C4-2B (cell line): ENCODE measurements at regions not wholly inside any gene's neighbourhood (a gene's known extent, or its start where the extent isn't known, plus 50 kb on each side); places are given as distances from the start of the nearest gene placed in this dataset.

Experiments
- H3K27ac ChIP-seq: fragments of 450-650 bp; 2 replicates; pipeline ENCODE4 v1.5.1; 2017
- ZFX ChIP-seq: fragments of 450-650 bp; IDR thresholded peaks from 2 replicates; pipeline ENCODE4 v1.6.1; 2017
- TF ChIP-seq, protein P1 (sequence below): fragments of 450-650 bp; conservative IDR thresholded peaks from 2 replicates; pipeline ENCODE4 v1.5.1; 2017; ENCODE audit warnings: mild to moderate bottlenecking

DNA sequence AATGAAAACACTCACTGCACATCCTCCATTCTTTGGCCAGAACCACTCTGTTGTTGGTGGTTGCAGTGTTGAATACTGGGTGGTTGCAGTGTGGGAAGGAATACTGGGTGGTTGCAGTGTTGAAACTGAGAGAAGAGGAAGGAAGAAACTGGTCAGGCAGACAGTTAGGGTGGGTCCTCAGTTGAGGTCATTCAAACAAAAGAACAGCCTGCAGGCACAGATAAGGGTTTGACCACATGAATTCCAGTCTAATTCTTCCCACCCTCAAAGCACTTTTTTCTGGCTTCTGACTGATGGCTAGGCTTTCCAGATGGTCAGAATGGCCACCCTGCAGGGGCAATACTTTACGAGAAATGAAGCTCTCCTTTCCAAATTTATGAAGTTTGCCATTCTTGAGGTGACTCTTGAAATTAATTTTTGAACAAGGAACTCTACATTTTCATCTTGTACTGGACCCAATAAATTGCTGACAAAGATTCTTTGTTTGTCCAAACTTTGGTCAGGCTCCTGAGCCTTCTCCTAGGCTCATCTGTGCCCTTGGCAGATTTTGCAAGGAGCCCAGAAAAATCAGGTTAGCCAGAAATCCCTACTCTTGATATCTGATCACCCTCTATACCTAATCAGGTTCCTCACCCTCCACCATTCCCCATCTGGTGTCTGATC lies 596.6 kb upstream of the CDH5 start:
- H3K27ac ChIP-seq = no peak overlapping the region
- TF ChIP-seq, protein P1, sequence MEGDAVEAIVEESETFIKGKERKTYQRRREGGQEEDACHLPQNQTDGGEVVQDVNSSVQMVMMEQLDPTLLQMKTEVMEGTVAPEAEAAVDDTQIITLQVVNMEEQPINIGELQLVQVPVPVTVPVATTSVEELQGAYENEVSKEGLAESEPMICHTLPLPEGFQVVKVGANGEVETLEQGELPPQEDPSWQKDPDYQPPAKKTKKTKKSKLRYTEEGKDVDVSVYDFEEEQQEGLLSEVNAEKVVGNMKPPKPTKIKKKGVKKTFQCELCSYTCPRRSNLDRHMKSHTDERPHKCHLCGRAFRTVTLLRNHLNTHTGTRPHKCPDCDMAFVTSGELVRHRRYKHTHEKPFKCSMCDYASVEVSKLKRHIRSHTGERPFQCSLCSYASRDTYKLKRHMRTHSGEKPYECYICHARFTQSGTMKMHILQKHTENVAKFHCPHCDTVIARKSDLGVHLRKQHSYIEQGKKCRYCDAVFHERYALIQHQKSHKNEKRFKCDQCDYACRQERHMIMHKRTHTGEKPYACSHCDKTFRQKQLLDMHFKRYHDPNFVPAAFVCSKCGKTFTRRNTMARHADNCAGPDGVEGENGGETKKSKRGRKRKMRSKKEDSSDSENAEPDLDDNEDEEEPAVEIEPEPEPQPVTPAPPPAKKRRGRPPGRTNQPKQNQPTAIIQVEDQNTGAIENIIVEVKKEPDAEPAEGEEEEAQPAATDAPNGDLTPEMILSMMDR = no peak
- TF ChIP-seq ZFX = no peak

DNA sequence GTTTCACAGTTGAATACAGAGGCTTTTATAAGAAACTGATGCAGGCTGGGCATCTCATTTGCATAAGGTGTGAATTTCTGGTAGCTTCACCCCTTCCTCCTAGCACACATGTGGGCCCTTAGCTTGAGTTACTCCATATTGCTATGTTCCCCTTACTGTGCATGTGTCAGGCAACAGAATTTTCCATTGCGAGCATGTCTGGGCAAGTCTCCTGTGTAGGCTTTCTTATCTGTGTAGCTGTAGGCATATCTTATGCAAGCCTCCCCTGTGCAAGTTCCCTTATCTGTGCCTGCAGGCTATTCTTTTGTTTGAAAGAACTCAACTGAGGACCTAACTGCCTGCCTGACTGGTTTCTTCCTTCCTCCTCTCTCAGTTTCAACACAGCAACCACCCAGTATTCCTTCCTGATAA lies 597.4 kb upstream of the CDH5 start:
- H3K27ac ChIP-seq = no peak overlapping the region
- no peak for TF ChIP-seq ZFX

DNA sequence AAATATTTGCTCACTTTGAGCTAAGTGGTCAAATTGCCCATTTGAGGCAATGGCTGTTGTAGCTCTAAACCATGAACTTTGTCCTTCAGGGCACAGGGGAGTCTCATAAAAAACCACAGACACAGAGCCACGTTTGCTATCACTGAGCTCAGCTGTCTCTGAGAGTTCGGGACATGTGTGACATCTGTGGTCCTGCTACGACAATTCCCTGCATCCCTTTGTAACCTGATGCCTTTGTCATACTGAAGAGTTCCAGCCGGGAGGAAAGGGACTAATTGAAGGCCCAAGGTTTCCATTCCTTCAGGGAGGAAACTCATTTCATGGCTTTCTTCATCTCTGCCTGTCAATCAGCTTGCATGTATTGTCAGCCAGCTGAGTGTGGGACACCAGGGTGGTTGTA lies 599.4 kb upstream of the CDH5 start:
- no peak overlapping the region for H3K27ac ChIP-seq
- TF ChIP-seq, protein P1 = no peak
- no peak for TF ChIP-seq ZFX

DNA sequence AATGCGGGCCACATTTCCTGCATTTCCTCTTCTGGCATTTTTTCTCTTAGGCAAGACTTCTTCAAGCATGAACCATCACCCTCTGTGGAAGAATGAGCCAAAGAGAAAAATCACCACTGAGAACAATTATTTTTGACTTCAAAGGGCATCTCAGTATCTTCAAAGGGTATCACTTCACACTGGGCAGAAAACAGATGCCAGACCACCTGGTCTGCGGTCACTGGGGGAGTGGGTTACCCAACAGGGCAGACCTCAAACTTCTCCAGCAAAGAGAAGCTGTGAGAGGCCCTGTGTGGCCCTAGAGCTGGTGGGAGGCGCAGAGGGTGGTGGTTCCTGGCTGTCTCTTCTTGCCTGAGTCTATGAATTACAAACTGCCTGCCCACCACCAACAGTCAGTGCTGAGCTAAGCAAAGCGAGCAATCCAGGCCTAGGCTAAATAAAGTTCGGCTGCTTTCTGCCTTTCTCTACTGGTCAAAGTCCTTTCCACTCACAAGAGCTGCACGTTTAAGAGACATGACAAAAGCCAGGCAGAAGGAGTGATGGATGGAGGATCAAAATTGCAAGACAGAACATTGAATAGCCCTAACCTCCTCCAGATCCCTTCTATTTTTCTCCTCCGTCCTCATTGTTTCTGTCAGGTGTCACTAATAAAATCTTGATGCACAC lies 602.7 kb upstream of the CDH5 start:
- TF ChIP-seq ZFX = no peak
- TF ChIP-seq, protein P1 = no peak
- no peak overlapping the region for H3K27ac ChIP-seq

DNA sequence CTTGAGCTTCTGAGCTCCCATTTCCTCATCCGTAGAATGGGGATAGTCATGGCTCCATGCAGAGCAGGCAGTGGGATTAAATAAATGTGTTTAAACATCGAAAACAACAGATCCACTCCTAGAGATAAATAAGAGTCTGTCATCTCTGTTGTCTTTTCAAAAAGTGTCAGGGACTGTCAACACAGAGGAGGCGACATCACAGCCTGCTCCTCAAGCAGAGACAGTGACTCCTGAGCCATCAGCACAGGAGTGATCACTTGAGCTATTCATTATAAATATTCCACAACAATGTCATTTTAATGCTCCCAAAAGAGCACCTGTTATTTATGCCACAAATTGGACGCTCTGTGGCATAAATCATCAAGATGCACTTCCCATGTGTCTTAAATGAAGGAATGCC lies 605.6 kb upstream of the CDH5 start:
- no peak overlapping the region for H3K27ac ChIP-seq
- no peak for TF ChIP-seq ZFX
- TF ChIP-seq, protein P1 = no peak

DNA sequence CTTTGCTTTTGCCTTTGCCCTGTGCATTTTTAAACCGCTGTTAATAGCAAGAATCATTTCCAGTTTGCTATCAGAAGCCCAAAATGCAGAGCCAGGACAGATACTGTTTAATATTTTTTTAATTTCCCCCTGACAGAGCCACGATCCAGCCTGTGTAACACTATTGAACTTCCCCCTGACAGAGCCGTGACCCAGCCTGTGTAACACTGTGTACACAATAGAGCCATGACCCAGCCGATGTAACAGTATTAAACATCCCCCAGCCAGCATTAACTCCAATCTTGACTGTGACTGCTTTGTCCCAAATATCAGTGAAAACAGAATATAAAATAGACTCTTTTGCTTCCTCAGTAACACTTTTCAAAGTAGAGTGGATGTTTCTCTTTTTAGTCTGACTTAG lies 607.9 kb upstream of the CDH5 start:
- H3K27ac ChIP-seq = no peak overlapping the region
- TF ChIP-seq, protein P1 = no peak
- TF ChIP-seq ZFX = no peak

DNA sequence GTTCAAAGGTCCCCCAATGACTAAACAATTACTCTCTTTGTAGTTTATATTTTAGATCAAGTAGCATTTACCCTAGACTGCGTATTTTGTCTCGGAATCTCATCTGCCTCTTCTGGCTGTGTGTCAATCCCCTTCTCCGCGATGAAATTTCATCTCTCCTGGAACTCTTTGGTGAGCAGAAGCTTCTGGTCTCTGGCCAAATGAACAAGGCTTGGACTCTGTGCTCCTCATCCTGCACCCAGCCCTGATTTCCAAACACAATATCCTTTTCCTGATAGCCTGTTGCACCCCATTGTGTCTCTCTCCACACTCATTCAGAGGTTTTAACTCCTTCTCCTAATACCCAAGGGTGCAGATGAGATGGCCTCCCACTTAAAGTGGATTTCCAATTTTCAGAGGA lies 609.4 kb upstream of the CDH5 start:
- no peak overlapping the region for H3K27ac ChIP-seq
- TF ChIP-seq, protein P1 = no peak
- no peak for TF ChIP-seq ZFX

DNA sequence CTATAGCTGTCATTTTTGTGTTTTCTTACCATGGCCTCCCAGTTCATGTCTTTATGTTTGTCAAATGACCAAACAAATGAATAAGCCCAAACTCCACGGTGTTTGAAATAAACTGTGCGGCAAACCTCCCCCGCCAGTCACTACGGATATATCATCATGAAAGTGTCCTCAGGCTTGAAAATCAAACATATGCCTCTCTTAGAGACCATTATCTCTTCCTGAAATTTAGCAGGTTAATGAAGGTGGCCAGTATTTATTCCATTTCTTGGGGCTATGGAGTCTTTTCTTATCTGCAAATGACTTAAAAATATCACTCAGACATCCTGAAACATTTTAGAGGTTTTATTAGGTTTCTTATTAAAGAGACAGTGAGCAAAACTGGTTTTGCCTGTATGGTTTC lies 610.3 kb upstream of the CDH5 start:
- no peak for TF ChIP-seq ZFX
- TF ChIP-seq, protein P1 = no peak
- no peak overlapping the region for H3K27ac ChIP-seq
